GM12891 (cell line): ENCODE measurements at regions not wholly inside any gene's neighbourhood (a gene's known extent, or its start where the extent isn't known, plus 50 kb on each side); places are given as distances from the start of the nearest gene placed in this dataset.
A peak's percentile ranks its signal among the peaks of the same experiment; 100 is the strongest.

Experiments
- DNase-seq: peaks from one replicate; pipeline ENCODE4 v3.0.0; 2011; ENCODE audit warnings: low spot score; ENCODE audit not compliant: insufficient read length
- FAIRE-seq: peaks from 2 replicates; lab custom pipeline; 2011; peaks lifted over from hg19 to GRCh38; lab: Jason Lieb, UNC
- PAX5 ChIP-seq: IDR thresholded peaks from 2 replicates; pipeline ENCODE4 v1.6.1; 2011; ENCODE audit warnings: low read length, moderate library complexity, mild to moderate bottlenecking; ENCODE audit not compliant: insufficient read depth, severe bottlenecking
- POLR2A ChIP-seq: IDR thresholded peaks from 2 replicates; pipeline ENCODE4 v1.6.1; 2011; ENCODE audit warnings: low read depth, low read length, control low read depth
- POLR2AphosphoS5 ChIP-seq: IDR thresholded peaks from 2 replicates; pipeline ENCODE4 v1.6.1; 2011; ENCODE audit warnings: low read depth, low read length, control low read depth
- POU2F2 ChIP-seq: IDR thresholded peaks from 2 replicates; pipeline ENCODE4 v1.6.1; 2011; ENCODE audit warnings: low read depth, mild to moderate bottlenecking, control low read depth, low read length, moderate library complexity
- SPI1 ChIP-seq: IDR thresholded peaks from 2 replicates; pipeline ENCODE4 v1.6.1; 2011; ENCODE audit warnings: low read depth, low read length, control low read depth
- TAF1 ChIP-seq: IDR thresholded peaks from 2 replicates; pipeline ENCODE4 v1.6.1; 2011; ENCODE audit warnings: low read depth, low read length, control low read depth

- FAIRE-seq (no peak), DNase-seq (no peak)
- TF ChIP-seq POLR2A (no peak), SPI1 (no peak), POU2F2 (no peak), POLR2AphosphoS5 (no peak), PAX5 (no peak), TAF1 (no peak)
Observed at GRCh38 chr5:93082981-93083380, 498.0 kb downstream of the NR2F1-AS1 start.

DNA sequence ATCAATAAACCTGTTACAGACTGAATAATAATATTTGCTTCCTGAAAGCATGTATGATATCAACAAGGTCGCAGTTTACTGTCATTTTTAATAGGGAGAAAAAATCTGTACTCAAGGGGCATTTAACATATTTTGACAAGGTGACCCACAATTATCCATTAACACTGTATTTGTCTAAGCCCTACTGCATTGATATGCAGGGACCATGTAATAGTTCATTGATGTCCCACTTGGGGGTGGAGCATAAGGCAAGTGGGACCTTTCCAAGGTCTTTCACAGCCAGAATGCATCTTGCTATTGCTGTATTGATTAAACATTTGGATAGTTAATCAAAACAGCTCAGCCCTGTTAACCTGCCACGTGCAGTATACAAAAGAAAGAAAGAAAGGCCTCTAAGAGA is 502.0 kb downstream of the NR2F1-AS1 start:
- DNase-seq = no peak
- TF ChIP-seq POU2F2 (no peak), POLR2AphosphoS5 (no peak), POLR2A (no peak)
- no peak for FAIRE-seq

DNA sequence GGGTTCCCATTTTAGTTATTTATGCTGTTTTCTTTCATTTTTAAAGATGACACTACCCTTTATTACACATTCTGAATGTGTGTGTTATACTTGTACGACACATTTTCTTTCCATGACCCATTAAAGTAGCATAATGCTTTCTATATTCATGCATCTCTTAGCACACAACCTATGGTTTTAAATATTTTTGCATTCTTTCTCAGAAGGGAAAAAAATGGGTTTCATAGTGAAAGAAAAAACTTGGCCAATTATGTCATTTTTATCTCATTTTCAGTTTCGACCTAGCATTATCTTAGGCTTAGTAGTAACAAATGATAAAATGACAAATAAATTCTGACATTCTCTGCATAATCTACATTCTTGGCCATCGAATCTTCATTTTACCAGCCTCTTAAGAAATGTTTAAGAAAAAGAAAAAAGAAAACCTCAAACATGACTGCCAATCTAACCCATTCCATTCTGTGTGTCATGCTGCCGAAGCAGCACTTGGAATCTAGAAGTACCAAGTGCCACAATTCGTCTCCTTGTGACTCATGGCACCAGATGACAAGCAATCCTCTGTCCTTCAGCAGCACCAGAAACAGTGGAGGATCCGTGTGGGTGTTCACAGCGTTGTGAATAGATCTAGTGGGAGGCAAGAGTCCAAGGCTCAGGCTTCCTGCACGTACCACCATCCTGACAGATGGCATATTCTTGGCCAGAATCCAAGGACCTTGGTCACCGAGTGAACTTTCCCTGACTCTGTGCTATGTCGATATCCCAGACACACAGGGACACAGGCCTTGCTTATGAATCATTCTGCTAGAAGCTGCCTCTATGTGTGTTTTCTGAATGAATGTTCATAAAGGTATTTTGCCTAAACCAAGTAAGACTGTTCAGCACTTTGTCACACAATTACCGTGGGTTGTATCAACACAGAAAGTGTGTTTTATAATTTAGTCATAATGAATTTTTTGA is 502.7 kb downstream of the NR2F1-AS1 start:
- no peak for FAIRE-seq

DNA sequence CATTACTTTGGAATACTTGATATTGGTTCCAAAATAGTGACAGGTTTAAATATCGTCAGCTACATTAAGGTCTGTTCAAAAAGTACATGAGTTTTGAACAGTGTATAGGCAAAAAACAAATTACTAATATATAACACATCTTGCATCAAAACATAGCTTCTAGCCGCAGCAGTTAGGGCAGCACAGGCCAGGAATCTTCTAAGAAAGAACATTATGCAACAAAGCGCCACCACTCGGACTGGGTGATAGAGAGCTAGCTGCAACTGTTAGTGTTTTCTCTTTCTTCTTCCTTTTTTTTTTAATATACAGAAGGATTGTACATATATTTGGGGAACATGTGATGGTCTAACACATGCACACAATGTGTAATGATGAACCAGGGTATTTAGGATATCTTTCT is 504.5 kb downstream of the NR2F1-AS1 start:
- TF ChIP-seq POU2F2 (no peak), PAX5 (no peak), POLR2A (no peak), SPI1 (no peak), POLR2AphosphoS5 (no peak), TAF1 (no peak)
- DNase-seq (no peak), FAIRE-seq (no peak)

More for the DNA sequence above, 502.7 kb downstream of the NR2F1-AS1 start:
- TF ChIP-seq POLR2A (no peak), POU2F2 (peak; percentile 10; the same call in 1 of the 2 replicates)
- no peak for DNase-seq

DNA sequence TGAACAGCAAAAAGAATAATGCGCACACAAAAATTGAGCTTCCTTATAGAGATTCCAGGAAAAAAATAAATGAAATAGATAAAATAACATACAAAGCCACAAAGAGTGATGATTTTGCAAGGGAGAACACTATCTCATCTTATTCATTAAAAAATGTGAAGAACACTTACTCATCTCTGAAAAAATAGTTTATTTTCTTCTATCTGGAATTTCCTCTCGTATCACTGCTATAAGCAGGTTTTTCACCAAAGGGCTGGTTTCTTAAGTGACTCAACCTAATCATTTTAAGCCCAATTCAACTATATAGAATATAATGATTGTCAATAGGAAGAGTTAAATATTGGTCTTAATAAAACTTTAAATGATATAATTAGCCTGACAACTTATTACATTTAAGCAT is 504.9 kb downstream of the NR2F1-AS1 start:
- no peak for FAIRE-seq
- no peak for TF ChIP-seq SPI1
- DNase-seq = no peak

GRCh38 chr5:93073547-93073946 is 507.5 kb downstream of the NR2F1-AS1 start:
- DNase-seq (no peak), FAIRE-seq (no peak)
- TF ChIP-seq SPI1 (no peak), TAF1 (no peak), POLR2A (no peak), POU2F2 (no peak), POLR2AphosphoS5 (no peak), PAX5 (no peak)

DNA sequence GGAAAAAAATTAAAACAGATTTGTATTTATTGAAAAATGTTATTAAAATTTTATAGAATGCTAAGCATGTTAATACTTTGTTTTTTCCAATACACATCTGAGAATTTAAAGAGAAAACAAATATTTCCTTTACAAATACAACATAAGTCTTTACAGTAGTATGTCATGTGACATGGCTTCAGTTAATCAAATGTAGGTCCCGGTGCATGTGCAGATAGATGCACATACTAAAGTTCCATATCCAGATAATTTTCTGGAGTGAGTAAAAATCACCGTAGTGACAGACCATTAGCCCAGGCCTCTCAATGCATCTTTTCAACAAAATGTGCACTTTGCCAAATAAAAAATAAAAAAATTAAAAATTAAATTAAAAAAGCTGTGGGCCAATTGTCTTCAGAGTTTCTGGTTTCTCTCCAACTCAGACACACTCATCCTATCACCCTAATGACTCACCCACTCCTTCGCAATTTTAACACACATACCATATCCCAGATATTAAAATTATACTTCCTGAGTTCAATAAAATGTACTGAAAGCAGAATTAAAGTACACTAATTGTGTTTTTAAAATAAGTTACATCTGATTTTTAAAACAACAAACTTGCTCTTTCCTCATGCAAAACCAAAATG is 508.1 kb downstream of the NR2F1-AS1 start:
- FAIRE-seq = no peak
- no peak for DNase-seq
- no peak for TF ChIP-seq PAX5
- no peak for TF ChIP-seq POLR2A
- TF ChIP-seq TAF1 = no peak
- no peak for TF ChIP-seq POU2F2
- no peak for TF ChIP-seq SPI1
- TF ChIP-seq POLR2AphosphoS5 = no peak

- FAIRE-seq = no peak
- no peak for DNase-seq
- TF ChIP-seq POU2F2 = no peak
- peak; percentile 64 for TF ChIP-seq SPI1
Observed at GRCh38 chr5:93071710-93072109, 509.3 kb downstream of the NR2F1-AS1 start.

DNA sequence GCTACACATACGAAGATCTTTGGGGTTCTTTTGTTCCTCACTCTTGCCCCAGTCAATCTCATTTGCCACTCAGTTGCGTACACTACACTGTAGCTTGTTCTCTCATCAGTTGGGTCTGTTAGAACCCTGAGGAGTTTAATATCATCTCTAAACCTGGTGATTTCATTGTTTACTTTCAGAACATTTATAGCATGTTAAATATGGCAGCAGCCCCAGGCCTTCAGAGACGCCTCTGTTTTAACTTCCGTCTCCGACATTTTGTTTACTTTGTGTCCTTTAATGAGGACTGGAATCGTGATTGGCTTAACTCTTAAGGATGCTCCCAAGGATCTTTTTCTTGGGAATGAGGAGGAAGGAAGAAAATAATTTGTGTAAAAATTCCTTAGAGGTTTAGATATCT is 510.1 kb downstream of the NR2F1-AS1 start:
- TF ChIP-seq TAF1 (no peak), SPI1 (no peak), POLR2AphosphoS5 (no peak), POU2F2 (no peak), POLR2A (no peak), PAX5 (no peak)
- DNase-seq (no peak), FAIRE-seq (no peak)

GRCh38 chr5:93069276-93069675 is 511.7 kb downstream of the NR2F1-AS1 start:
- no peak for DNase-seq
- TF ChIP-seq TAF1 (no peak), POLR2AphosphoS5 (no peak), PAX5 (no peak), POLR2A (no peak), POU2F2 (no peak), SPI1 (no peak)
- no peak for FAIRE-seq
